OCI-LY1 (cell line): ENCODE measurements at regions not wholly inside any gene's neighbourhood (a gene's known extent, or its start where the extent isn't known, plus 50 kb on each side); places are given as distances from the start of the nearest gene placed in this dataset.

Experiments used
- H2AFZ ChIP-seq: fragments of 200-600 bp; sonication (generic), shearing (Covaris generic); 2 replicates; pipeline ENCODE4 v1.6.0; 2014; ENCODE audit warnings: antibody characterized with exemption, mild to moderate bottlenecking, low read length
- H3F3A ChIP-seq: fragments of 200-600 bp; sonication (generic), shearing (Covaris generic); 2 replicates; pipeline ENCODE4 v1.6.0; 2014; ENCODE audit warnings: mild to moderate bottlenecking, antibody characterized with exemption, low read length, moderate library complexity; ENCODE audit not compliant: insufficient read depth
- H3K27ac ChIP-seq: fragments of 200-600 bp; sonication (generic); 2 replicates; pipeline ENCODE4 v1.5.1; 2014; ENCODE audit warnings: low read length, mixed run types, mild to moderate bottlenecking, low read depth; ENCODE audit not compliant: poor library complexity, severe bottlenecking
- H3K27me3 ChIP-seq: fragments of 200-600 bp; sonication (generic); 2 replicates; pipeline ENCODE4 v1.6.0; 2014; ENCODE audit warnings: antibody characterized with exemption, mild to moderate bottlenecking, low read length, moderate library complexity; ENCODE audit not compliant: insufficient read depth
- H3K36me3 ChIP-seq: fragments of 200-600 bp; sonication (generic); 2 replicates; pipeline ENCODE4 v1.6.1; 2014; ENCODE audit warnings: mild to moderate bottlenecking, antibody characterized with exemption, low read length, moderate library complexity, mixed read lengths; ENCODE audit not compliant: insufficient read depth
- H3K4me1 ChIP-seq: fragments of 200-600 bp; sonication (generic); 2 replicates; pipeline ENCODE4 v1.5.1; 2014; ENCODE audit warnings: mild to moderate bottlenecking, low read length, moderate library complexity; ENCODE audit not compliant: insufficient read depth, severe bottlenecking
- H3K4me2 ChIP-seq: fragments of 200-600 bp; sonication (generic), shearing (Covaris generic); 2 replicates; pipeline ENCODE4 v1.6.1; 2014; ENCODE audit warnings: low read length
- H3K4me3 ChIP-seq: fragments of 200-600 bp; sonication (generic); 2 replicates; pipeline ENCODE4 v1.5.1; 2014; ENCODE audit warnings: low read length, low read depth, mild to moderate bottlenecking, mixed read lengths; ENCODE audit not compliant: poor library complexity, severe bottlenecking
- H3K79me2 ChIP-seq: fragments of 200-600 bp; shearing (Covaris generic); 2 replicates; pipeline ENCODE4 v1.6.1; 2016; ENCODE audit warnings: mixed run types, low read length, mixed read lengths; ENCODE audit not compliant: insufficient read depth
- H3K9ac ChIP-seq: fragments of 200-600 bp; sonication (generic), shearing (Covaris generic); 2 replicates; pipeline ENCODE4 v1.6.1; 2014; ENCODE audit warnings: mild to moderate bottlenecking, low read length, mixed read lengths
- H3K9me2 ChIP-seq: fragments of 200-600 bp; sonication (generic), shearing (Covaris generic); 2 replicates; pipeline ENCODE4 v1.6.1; 2014; ENCODE audit warnings: low read depth, mild to moderate bottlenecking, low read length, mixed read lengths
- H3K9me3 ChIP-seq: fragments of 200-600 bp; shearing (Covaris generic); 2 replicates; pipeline ENCODE4 v1.6.1; 2014; ENCODE audit warnings: low read length, mixed read lengths
- H4K20me1 ChIP-seq: fragments of 200-600 bp; sonication (generic), shearing (Covaris generic); 2 replicates; pipeline ENCODE4 v1.6.0; 2016; ENCODE audit warnings: mild to moderate bottlenecking, low read length; ENCODE audit not compliant: insufficient read depth
- EZH2 ChIP-seq: fragments of 200-600 bp; sonication (generic), shearing (Covaris generic); IDR thresholded peaks from 2 replicates; pipeline ENCODE4 v1.8.0; 2017; ENCODE audit warnings: borderline replicate concordance, mixed run types, mild to moderate bottlenecking, antibody characterized with exemption, low read length, moderate library complexity, mixed read lengths
- TF ChIP-seq, protein P1 (sequence below): fragments of 200-600 bp; sonication (generic), shearing (Covaris generic); IDR thresholded peaks from 2 replicates; pipeline ENCODE4 v1.5.1; 2017; ENCODE audit warnings: mild to moderate bottlenecking, antibody characterized with exemption, low read length, moderate library complexity, mixed read lengths

GRCh38 chr6:28747083-28747630 lies 176.6 kb downstream of the TRIM27 start:
- no peak overlapping the region for H3K4me2 ChIP-seq

GRCh38 chr6:28747631-28748157 lies 176.1 kb downstream of the TRIM27 start:
- Histone ChIP-seq H2AFZ (no peak overlapping the region), H3K4me3 (no peak overlapping the region), H3K79me2 (no peaks in the 10 kb centered on the region), H3K4me2 (no peak overlapping the region), H3K27ac (no peak overlapping the region), H3K9ac (no peak overlapping the region), H4K20me1 (no peaks in the 10 kb centered on the region), H3K9me2 (no peaks in the 10 kb centered on the region), H3K36me3 (no peaks in the 10 kb centered on the region; the same call in 1 of the 2 replicates), H3F3A (no peaks in the 10 kb centered on the region), H3K4me1 (no peaks in the 10 kb centered on the region), H3K27me3 (no peaks in the 10 kb centered on the region), H3K9me3 (no peaks in the 10 kb centered on the region; the same call in 1 of the 2 replicates)
- TF ChIP-seq, protein P1, sequence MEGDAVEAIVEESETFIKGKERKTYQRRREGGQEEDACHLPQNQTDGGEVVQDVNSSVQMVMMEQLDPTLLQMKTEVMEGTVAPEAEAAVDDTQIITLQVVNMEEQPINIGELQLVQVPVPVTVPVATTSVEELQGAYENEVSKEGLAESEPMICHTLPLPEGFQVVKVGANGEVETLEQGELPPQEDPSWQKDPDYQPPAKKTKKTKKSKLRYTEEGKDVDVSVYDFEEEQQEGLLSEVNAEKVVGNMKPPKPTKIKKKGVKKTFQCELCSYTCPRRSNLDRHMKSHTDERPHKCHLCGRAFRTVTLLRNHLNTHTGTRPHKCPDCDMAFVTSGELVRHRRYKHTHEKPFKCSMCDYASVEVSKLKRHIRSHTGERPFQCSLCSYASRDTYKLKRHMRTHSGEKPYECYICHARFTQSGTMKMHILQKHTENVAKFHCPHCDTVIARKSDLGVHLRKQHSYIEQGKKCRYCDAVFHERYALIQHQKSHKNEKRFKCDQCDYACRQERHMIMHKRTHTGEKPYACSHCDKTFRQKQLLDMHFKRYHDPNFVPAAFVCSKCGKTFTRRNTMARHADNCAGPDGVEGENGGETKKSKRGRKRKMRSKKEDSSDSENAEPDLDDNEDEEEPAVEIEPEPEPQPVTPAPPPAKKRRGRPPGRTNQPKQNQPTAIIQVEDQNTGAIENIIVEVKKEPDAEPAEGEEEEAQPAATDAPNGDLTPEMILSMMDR, result no peak
- TF ChIP-seq EZH2, result no peak

More at GRCh38 chr6:28747083-28747630, 176.6 kb downstream of the TRIM27 start:
- Histone ChIP-seq H3K4me1 (no peaks in the 10 kb centered on the region), H4K20me1 (no peaks in the 10 kb centered on the region), H3K4me3 (no peak overlapping the region), H3F3A (no peaks in the 10 kb centered on the region), H3K9me2 (no peaks in the 10 kb centered on the region), H3K36me3 (no peaks in the 10 kb centered on the region; the same call in 1 of the 2 replicates), H2AFZ (no peak overlapping the region), H3K9ac (no peak overlapping the region), H3K27ac (no peak overlapping the region), H3K79me2 (no peaks in the 10 kb centered on the region), H3K9me3 (no peaks in the 10 kb centered on the region; the same call in 1 of the 2 replicates), H3K27me3 (no peaks in the 10 kb centered on the region)
- TF ChIP-seq, protein P1, result no peak
- TF ChIP-seq EZH2, result no peak

GRCh38 chr6:28748192-28748591 lies 175.6 kb downstream of the TRIM27 start:
- no peak for TF ChIP-seq EZH2
- Histone ChIP-seq H4K20me1 (no peaks in the 10 kb centered on the region), H3K27me3 (no peaks in the 10 kb centered on the region), H3K4me3 (no peak overlapping the region), H3K79me2 (no peaks in the 10 kb centered on the region), H3K27ac (no peak overlapping the region), H3K4me2 (no peak overlapping the region), H3K4me1 (no peaks in the 10 kb centered on the region), H3K9me2 (no peaks in the 10 kb centered on the region), H2AFZ (no peak overlapping the region), H3K9me3 (no peaks in the 10 kb centered on the region; the same call in 1 of the 2 replicates), H3K36me3 (no peaks in the 10 kb centered on the region; the same call in 1 of the 2 replicates), H3F3A (no peaks in the 10 kb centered on the region), H3K9ac (no peak overlapping the region)
